HG03196 (cell line): ENCODE measurements at regions not wholly inside any gene's neighbourhood (a gene's known extent, or its start where the extent isn't known, plus 50 kb on each side); places are given as distances from the start of the nearest gene placed in this dataset.

Source experiments
- ATAC-seq: cut with Tn5 transposase; IDR thresholded peaks from one replicate; pipeline ENCODE4 v1.9.1; 2021; ENCODE audit not compliant: unreplicated experiment

DNA sequence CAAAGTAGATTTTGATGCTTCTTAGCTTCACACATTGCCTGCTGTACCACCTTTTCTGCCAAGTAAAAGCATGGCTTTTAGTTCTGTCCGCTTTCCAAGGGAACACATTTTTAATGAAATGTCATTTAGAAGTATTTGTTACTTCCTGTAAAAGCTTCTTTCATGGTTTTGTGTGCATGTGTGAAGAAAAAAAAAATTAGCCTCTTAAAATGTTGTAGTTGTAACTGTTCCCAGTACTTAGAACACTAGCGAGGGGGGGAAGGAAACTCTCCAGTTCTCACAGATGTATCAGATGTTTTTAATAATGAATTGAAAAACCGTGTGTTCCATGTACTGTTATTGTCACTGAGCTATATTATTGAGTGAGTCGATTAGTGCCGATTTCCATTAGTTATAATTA is 568.3 kb upstream of the ADGRL2 start:
- no peak for ATAC-seq

DNA sequence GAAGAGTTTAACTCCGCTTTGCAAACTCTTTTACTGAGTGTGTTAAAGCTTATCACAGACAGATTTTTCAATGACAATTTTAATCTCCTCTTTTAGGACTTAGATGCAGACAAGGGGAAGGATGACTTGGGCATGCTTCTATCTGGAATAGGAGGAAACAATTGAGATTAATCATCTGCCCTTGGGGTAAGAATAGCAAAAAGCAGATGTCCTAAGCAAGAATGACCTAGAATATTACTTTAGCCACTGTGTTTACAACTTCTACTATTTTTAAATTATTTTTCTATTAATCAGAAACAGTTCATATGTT is 569.0 kb upstream of the ADGRL2 start:
- ATAC-seq = no peak

GRCh38 chr1:81230983-81231728 is 569.6 kb upstream of the ADGRL2 start:
- ATAC-seq = no peak

GRCh38 chr1:81228926-81229325 is 571.8 kb upstream of the ADGRL2 start:
- ATAC-seq = no peak

DNA sequence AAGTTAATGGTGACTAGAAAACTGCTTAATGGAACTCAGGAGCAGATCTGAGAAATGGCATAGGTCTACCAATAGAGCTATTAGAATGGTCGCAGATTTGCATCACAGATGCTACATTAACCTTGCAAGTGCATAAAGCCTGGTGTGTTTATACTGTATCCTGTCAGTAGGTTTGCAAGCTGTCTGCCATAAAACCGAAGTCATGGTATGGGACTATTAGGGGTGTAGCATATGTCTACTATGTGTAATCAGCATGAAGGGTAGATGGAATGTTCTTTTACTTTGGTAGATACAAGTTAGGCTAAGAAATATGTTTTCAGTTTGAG is 574.2 kb upstream of the ADGRL2 start:
- ATAC-seq = no peak

DNA sequence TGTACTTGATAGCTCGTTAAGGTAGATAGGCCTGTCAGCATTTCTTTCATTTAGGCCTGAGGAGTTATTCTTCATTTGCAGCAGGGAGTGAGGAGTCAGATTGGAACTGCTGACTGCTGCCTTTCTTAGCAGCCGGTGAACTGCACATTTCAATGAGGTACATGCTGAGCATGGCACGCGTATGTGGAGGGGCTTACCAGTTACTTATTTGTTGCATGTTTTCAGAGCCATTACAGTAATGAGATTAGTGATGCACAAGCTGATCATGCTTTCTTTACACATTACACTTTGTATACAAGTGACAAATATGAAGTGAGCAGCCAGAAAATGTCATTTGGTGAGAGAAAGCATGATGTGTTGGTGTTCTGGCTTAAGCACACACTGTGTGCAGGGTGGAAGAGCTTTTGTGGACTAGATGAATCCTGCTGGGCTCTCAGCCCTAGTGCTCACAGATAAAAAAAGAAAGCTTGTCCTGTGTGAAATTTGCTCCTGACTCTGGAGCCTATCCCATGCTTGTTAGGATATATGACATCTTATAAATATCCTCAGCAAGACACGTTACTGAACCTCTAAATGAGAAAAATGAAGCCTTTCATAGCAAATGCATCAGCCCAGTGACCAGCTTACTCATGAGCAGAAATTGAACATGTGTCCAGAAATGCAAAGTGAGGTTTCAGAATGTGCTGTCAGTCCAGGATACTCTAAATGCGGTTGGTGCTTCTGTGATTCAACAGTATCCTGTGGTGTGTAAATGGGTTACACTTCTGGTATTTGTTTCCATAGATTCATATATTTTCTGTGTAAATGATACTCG is 574.7 kb upstream of the ADGRL2 start:
- no peak for ATAC-seq

GRCh38 chr1:81224222-81224621 is 576.5 kb upstream of the ADGRL2 start:
- no peak for ATAC-seq

DNA sequence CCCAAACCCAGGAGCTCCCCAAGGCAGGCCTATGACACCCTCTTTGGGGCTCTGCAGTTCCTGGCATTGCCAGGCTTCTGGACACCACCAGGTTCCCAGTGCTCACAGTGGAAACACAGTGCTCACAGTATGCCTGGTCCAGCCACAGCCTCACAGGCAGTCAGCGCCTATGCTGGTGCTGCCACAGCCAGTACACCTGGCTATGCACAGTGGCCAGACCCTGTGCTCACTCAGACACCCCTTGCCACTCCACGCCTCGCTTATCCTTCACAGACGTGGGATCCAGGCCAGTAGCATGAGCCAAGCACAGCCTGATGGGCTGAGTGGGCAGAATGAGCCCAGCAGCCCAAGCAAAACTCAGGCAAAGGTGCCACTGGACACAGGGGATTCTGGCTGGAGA is 579.2 kb upstream of the ADGRL2 start:
- ATAC-seq = no peak

DNA sequence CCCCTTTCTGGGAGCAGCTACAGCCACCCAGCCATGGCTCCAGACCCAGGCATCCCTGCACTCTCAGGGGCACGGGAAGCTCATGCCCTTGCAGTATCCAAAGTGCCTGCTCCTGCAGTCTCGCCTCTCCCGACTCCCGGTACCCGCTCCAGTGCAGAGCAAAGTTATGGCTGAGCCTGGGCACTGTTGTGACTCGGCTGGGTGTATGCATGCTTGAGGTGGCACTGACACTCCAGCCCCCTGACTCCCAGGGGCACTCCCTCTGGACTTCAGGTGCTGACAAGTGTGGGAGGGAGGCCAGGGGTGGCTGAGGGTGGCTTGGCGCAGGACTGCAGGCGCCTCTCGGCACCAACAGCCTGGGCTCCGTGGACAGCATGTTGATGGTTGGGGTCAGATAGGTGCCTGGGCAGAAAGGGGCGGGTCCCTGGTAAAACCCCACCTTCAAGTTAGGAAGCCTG is 580.1 kb upstream of the ADGRL2 start:
- no peak for ATAC-seq

GRCh38 chr1:81217058-81217457 is 583.7 kb upstream of the ADGRL2 start:
- no peak for ATAC-seq

GRCh38 chr1:81213279-81213678 is 587.5 kb upstream of the ADGRL2 start:
- no peak for ATAC-seq

GRCh38 chr1:81209461-81209860 is 591.3 kb upstream of the ADGRL2 start:
- ATAC-seq = no peak

DNA sequence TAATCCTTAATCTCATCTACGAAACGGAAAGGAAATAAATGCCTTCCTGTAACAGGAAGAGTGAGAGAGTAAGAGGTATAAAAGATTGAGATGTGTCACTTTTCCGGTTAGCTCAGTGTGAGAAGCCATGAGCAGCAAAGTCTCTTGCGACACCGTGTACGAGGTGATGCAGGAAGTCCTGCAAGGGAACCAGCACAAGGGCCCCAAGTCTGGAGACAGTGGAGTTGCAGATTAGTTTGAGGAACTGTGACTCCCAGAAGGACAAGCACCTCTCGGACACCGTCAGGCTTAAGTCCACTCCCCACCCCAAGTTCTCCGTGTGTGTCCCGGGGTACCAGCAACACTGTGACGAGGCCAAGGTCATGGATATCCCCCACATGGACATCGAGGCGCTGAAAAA is 592.3 kb upstream of the ADGRL2 start:
- no peak for ATAC-seq

GRCh38 chr1:81205956-81206355 is 594.8 kb upstream of the ADGRL2 start:
- no peak for ATAC-seq

DNA sequence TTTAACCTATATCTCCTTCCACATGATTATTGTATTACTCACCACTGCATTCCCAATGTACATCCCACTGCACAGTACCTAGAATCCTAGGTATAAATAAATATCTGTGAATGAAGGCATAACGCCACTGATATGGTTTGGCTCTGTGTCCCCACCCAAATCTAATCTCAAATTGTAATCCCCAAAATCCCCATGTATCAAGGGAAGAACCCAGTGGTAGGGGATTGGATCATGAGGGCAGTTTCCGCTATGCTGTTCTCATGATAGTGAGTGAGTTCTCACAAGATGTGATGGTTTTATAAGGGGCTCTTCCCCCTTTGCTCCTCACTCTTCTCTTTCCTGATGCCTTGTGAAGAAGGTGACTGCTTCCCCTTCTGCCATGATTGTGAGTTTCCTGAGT is 599.0 kb upstream of the ADGRL2 start:
- no peak for ATAC-seq

DNA sequence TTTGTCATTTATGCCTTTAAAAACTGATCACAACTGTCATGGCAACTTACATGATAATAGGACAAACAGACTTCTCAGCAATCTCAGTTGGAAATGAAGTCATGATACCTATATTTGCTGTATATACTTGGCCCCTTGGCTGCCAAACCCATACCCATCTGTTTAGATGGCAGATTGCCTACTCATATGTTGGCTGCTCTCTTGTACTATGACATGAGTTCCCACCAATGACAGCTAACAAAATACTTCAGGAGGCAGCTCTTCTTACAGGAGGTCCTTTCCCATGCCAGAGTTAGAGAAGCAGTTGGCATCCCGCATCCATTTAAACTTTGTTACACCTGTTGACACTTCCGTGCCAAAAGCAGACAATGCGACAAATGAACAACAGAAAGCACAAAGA is 603.1 kb upstream of the ADGRL2 start:
- ATAC-seq = no peak

DNA sequence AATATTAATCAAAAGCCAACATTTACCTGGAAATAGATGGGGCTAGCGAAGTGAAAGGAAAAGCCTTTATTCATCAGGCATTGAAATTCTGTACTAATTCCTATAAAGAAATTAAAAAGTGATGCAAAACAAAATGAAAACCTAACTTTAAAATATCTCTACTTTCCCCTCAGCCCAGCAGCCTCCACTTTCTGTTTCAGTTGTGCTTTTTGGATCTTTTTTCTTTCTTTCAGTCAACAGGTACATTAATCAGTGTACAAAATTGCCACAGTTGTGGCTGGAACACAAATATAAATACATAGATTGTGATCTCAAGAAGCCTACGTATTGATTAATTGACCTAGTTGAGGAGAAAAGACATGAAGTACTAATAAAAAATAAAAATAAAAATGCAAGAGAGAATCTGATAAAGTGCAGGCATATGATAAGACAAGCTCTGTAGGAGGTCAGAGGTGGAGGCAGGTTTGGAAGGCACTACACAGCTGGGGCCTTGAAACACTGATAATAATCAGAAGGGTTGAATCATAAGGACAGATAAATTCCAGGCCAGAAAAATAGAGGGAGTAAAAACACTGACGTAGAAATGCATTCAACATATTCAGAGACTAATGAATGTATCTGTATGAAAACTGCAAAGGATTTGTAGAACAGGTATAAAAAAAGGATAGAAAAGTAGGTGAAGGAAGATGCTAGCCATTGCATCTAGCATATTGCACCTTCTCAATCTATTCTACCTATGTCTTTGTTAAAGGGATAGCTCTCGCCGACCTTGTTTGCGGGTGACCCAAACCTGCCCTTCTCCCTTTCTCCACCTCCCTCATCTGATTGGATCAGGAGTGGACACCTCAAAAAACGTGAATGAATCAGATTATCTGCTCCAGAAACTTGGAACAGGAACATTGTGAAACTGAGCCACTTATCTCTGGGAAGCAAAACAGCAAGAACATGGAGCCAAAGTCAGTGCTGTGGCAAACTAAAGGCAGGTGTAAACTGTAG is 607.8 kb upstream of the ADGRL2 start:
- ATAC-seq = no peak

DNA sequence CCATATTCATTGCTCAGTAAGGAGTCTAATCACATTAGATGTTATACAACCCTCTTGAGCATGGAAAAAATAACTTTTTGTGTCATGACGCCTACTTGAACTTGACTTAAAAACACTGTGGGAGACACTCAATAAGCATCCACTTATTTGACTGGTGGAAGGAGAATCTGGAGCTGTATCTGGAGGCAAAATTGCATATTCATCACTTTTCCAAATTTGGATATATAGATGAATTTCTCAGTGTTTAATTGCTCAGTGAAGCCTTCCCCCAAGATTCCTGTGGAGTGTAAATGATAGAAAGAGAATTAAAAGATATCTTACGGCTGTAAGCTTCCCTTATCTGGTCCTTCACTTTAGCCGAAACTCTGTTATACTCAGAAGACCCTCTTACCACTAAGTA is 610.7 kb upstream of the ADGRL2 start:
- ATAC-seq = no peak

DNA sequence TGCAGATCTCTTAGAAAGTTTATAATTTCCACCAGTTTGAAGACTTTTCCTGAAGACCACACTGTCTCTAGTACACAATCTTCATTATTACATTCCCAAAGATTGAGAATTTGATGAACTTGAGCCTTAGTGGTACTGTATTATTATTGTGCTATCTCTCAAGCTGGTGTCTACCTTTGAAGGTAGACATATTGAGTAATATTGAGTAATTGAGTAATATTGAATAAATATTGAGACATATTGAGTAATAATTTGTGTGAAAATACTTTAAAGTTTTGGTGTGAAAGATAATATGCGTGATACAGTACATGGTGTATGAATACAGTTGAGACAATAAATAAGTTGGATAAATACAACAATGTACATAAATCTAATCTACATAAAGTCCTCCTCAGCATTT is 613.1 kb upstream of the ADGRL2 start:
- ATAC-seq = no peak

GRCh38 chr1:81186261-81186660 is 614.5 kb upstream of the ADGRL2 start:
- ATAC-seq = no peak

- no peak for ATAC-seq
These were observed 617.2 kb upstream of the ADGRL2 start for GRCh38 chr1:81183553-81183952.

GRCh38 chr1:81183051-81183450 is 617.7 kb upstream of the ADGRL2 start:
- ATAC-seq = no peak
